Keratinocyte (primary cell): ENCODE measurements at regions not wholly inside any gene's neighbourhood (a gene's known extent, or its start where the extent isn't known, plus 50 kb on each side); places are given as distances from the start of the nearest gene placed in this dataset.
"Not testable (repeated sequence)": the region's sequence is repeated elsewhere in the genome, so short reads cannot be mapped to it uniquely, and the experiment has no call there.

ENCODE experiments used
- DNase-seq: peaks from one replicate; pipeline ENCODE4 v3.0.0-alpha.2; 2011; ENCODE audit warnings: low read depth, missing footprints, low spot score
- FAIRE-seq: peaks from 2 replicates; lab custom pipeline; 2011; peaks lifted over from hg19 to GRCh38; lab: Jason Lieb, UNC
- H2AFZ ChIP-seq: 2 replicates; pipeline ENCODE4 v1.6.0; 2012; ENCODE audit warnings: low read length, control low read depth, inconsistent platforms; ENCODE audit not compliant: control insufficient read depth
- H3K27ac ChIP-seq: 2 replicates; pipeline ENCODE4 v1.5.1; 2011; ENCODE audit warnings: low read length; ENCODE audit not compliant: control insufficient read depth, insufficient read depth
- H3K27me3 ChIP-seq: 3 replicates; pipeline ENCODE4 v1.6.0; 2011; ENCODE audit warnings: low read length; ENCODE audit not compliant: control insufficient read depth, insufficient read depth; ENCODE audit errors: extremely low read depth
- H3K36me3 ChIP-seq, 2 experiments: 2 replicates in 1 of 2; 3 replicates in 1 of 2; pipeline ENCODE4 v1.5.1; 2011; ENCODE audit warnings: low read length in 2 of 2, mild to moderate bottlenecking in 1 of 2; ENCODE audit not compliant: control insufficient read depth in 2 of 2, insufficient read depth in 2 of 2; ENCODE audit errors: extremely low read depth in 1 of 2
- H3K4me1 ChIP-seq: 3 replicates; pipeline ENCODE4 v1.5.1; 2011; ENCODE audit warnings: low read length; ENCODE audit not compliant: control insufficient read depth, insufficient read depth; ENCODE audit errors: extremely low read depth
- H3K4me2 ChIP-seq: 3 replicates; pipeline ENCODE4 v1.6.0; 2011; ENCODE audit warnings: low read depth, low read length; ENCODE audit not compliant: control insufficient read depth, insufficient read depth; ENCODE audit errors: extremely low read depth
- H3K4me3 ChIP-seq, 3 experiments: fragments of 200-600 bp in 1 of 3; sonication (generic) in 1 of 3; 2 replicates in 2 of 3; 3 replicates in 1 of 3; pipeline ENCODE4 v1.5.1; 2011 to 2016; ENCODE audit warnings: low read length in 3 of 3, mild to moderate bottlenecking in 3 of 3, control low read depth in 2 of 3, inconsistent platforms in 1 of 3, low read depth in 1 of 3, mixed read lengths in 1 of 3, mixed run types in 1 of 3, moderate library complexity in 1 of 3; ENCODE audit not compliant: control insufficient read depth in 2 of 3, insufficient read depth in 2 of 3; ENCODE audit errors: extremely low read depth in 1 of 3
- H3K79me2 ChIP-seq: 2 replicates; pipeline ENCODE4 v1.6.0; 2012; ENCODE audit warnings: low read length; ENCODE audit not compliant: control insufficient read depth, insufficient read depth
- H3K9ac ChIP-seq: 3 replicates; pipeline ENCODE4 v1.6.0; 2011; ENCODE audit warnings: low read length; ENCODE audit not compliant: control insufficient read depth, insufficient read depth; ENCODE audit errors: extremely low read depth
- H3K9me1 ChIP-seq: 3 replicates; pipeline ENCODE4 v1.6.0; 2011; ENCODE audit warnings: low read length; ENCODE audit not compliant: control insufficient read depth, insufficient read depth; ENCODE audit errors: extremely low read depth
- H3K9me3 ChIP-seq: 2 replicates; pipeline ENCODE4 v1.5.1; 2012; ENCODE audit warnings: low read depth, low read length; ENCODE audit not compliant: control insufficient read depth
- H4K20me1 ChIP-seq: 3 replicates; pipeline ENCODE4 v1.6.0; 2011; ENCODE audit warnings: low read length; ENCODE audit not compliant: control insufficient read depth, insufficient read depth; ENCODE audit errors: extremely low read depth
- CTCF ChIP-seq, 3 experiments: IDR thresholded peaks in 1 of 3; conservative IDR thresholded peaks in 1 of 3; optimal IDR thresholded peaks in 1 of 3; 2 replicates in 2 of 3; 3 replicates in 1 of 3; pipeline versions ENCODE3 to v1.5.1; 2011; ENCODE audit warnings: low read length in 3 of 3, mild to moderate bottlenecking in 3 of 3, moderate library complexity in 2 of 3, control low read depth in 1 of 3, inconsistent platforms in 1 of 3; ENCODE audit not compliant: insufficient read depth in 2 of 3; ENCODE audit errors: extremely low read depth in 1 of 3
- EZH2 ChIP-seq: IDR thresholded peaks from one replicate; pipeline ENCODE4 v1.6.1; 2012; ENCODE audit warnings: inconsistent platforms, mild to moderate bottlenecking, low read length, moderate library complexity
- dilution Hi-C: fragments of 300-500 bp; cut with MboI; formaldehyde crosslinking; loops from one replicate; pipeline ENCODE4 v1.7.0; 2020; ENCODE audit warnings: low sequenced_read_pairs; ENCODE audit not compliant: extremely low pct_ligation_motif_present

GRCh38 chr2:7868836-7869235 lies 813.0 kb upstream of the ID2 start:
- H2AFZ ChIP-seq = no peak overlapping the region
- H3K27ac ChIP-seq = no peak overlapping the region
- H3K79me2 ChIP-seq = no peaks in the 10 kb centered on the region
- H3K9me1 ChIP-seq = no peaks in the 10 kb centered on the region
- H3K9me3 ChIP-seq = no peaks in the 10 kb centered on the region
- H3K27me3 ChIP-seq = no peaks in the 10 kb centered on the region
- no peak for TF ChIP-seq CTCF (optimal IDR thresholded peaks at IDR 0.05 in 1 of 3, IDR thresholded peaks at IDR 0.05 in 1 of 3, conservative IDR thresholded peaks at IDR 0.05 in 1 of 3; ENCODE audit: extremely low read depth in 1 of 3, insufficient read depth in 2 of 3, low read length in 3 of 3)
- no peak for TF ChIP-seq EZH2
- DNase-seq = no peak
- no peak for FAIRE-seq
- H3K4me1 ChIP-seq = no peaks in the 10 kb centered on the region
- no peak overlapping the region for H3K4me3 ChIP-seq
- H4K20me1 ChIP-seq = no peaks in the 10 kb centered on the region
- no peaks in the 10 kb centered on the region for H3K36me3 ChIP-seq
- no peak overlapping the region for H3K9ac ChIP-seq
- dilution Hi-C loops = no loop called here
- H3K4me2 ChIP-seq = no peak overlapping the region

DNA sequence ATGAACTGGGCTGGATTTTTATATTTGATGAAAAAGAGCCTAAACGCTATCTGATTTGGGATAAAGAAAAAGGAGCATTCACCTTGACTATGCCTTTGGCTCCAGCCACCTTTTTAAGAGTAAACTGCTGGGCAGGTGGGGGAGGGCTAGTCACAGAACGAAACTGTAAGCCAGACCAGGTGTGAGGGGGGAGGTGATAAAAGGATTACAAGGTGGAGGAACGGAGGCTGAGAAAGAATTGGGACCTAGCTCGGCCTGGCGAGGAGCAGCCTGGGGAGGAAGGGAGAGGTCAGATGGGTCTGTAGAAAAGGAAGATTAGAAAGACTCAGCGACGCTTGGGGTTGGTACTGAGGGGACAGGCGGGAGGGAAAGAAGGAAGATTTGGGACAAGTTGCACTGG lies 805.4 kb upstream of the ID2 start:
- H3K9ac ChIP-seq, FAIRE-seq, DNase-seq, dilution Hi-C loops, H3K79me2 ChIP-seq, H3K36me3 ChIP-seq, H3K4me3 ChIP-seq, H3K27ac ChIP-seq, H3K9me1 ChIP-seq, H3K4me2 ChIP-seq, H3K4me1 ChIP-seq, H2AFZ ChIP-seq, H3K27me3 ChIP-seq, H4K20me1 ChIP-seq, H3K9me3 ChIP-seq: not testable (repeated sequence)

DNA sequence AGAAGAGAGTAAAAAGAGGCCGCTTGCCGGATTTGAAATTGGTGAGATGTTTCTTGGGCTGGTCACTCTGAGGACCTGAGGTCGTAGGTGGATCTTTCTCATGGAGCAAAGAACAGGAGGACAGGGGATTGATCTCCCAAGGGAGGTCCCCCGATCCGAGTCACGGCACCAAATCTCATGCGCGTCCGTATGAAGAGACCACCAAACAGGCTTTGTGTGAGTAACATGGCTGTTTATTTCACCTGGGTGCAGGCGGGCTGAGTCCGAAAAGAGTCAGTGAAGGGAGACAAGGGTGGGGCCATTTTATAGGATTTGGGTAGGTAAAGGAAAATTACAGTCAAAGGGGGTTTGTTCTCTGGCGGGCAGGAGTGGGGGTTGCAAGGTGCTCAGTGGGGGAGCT lies 803.6 kb upstream of the ID2 start:
- H3K4me3 ChIP-seq, H3K4me2 ChIP-seq, H3K9ac ChIP-seq, H3K9me3 ChIP-seq, dilution Hi-C loops, H4K20me1 ChIP-seq, H2AFZ ChIP-seq, H3K36me3 ChIP-seq, H3K4me1 ChIP-seq, FAIRE-seq, H3K9me1 ChIP-seq, H3K27ac ChIP-seq, DNase-seq, H3K27me3 ChIP-seq, H3K79me2 ChIP-seq: not testable (repeated sequence)
